Loucy (cell line): ENCODE measurements at regions not wholly inside any gene's neighbourhood (a gene's known extent, or its start where the extent isn't known, plus 50 kb on each side); places are given as distances from the start of the nearest gene placed in this dataset.

ENCODE experiments used
- H2AFZ ChIP-seq: fragments of 200-600 bp; sonication (generic); 2 replicates; pipeline ENCODE4 v1.6.0; 2016; ENCODE audit warnings: antibody characterized with exemption, mild to moderate bottlenecking, low read length, moderate library complexity
- H3F3A ChIP-seq: fragments of 200-600 bp; 2 replicates; pipeline ENCODE4 v1.6.0; 2016; ENCODE audit warnings: antibody characterized with exemption, low read depth, mild to moderate bottlenecking
- H3K27me3 ChIP-seq: fragments of 200-600 bp; sonication (generic); 2 replicates; pipeline ENCODE4 v1.6.1; 2014; ENCODE audit warnings: low read length, mild to moderate bottlenecking; ENCODE audit not compliant: insufficient read depth, poor library complexity, severe bottlenecking
- H3K36me3 ChIP-seq: fragments of 200-600 bp; sonication (generic); 2 replicates; pipeline ENCODE4 v1.6.1; 2016; ENCODE audit warnings: low read length; ENCODE audit not compliant: insufficient read depth
- H3K4me1 ChIP-seq: fragments of 200-600 bp; sonication (generic); 2 replicates; pipeline ENCODE4 v1.5.1; 2014; ENCODE audit warnings: low read length, mild to moderate bottlenecking; ENCODE audit not compliant: insufficient read depth, poor library complexity, severe bottlenecking
- H3K4me2 ChIP-seq: fragments of 200-600 bp; sonication (generic); 2 replicates; pipeline ENCODE4 v1.6.0; 2014; ENCODE audit warnings: antibody characterized with exemption, low read length, low read depth, mild to moderate bottlenecking; ENCODE audit not compliant: poor library complexity, severe bottlenecking
- H3K4me3 ChIP-seq: fragments of 200-600 bp; sonication (generic); 2 replicates; pipeline ENCODE4 v1.5.1; 2014; ENCODE audit warnings: low read length, mild to moderate bottlenecking, mixed read lengths; ENCODE audit not compliant: poor library complexity, severe bottlenecking
- H3K79me2 ChIP-seq: fragments of 200-600 bp; sonication (generic); 2 replicates; pipeline ENCODE4 v1.6.1; 2014; ENCODE audit warnings: low read length; ENCODE audit not compliant: insufficient read depth
- H3K9ac ChIP-seq: fragments of 200-600 bp; sonication (generic); 2 replicates; pipeline ENCODE4 v1.6.0; 2014; ENCODE audit warnings: mild to moderate bottlenecking, low read depth, low read length, moderate library complexity; ENCODE audit not compliant: poor library complexity, severe bottlenecking
- H3K9me2 ChIP-seq: fragments of 200-600 bp; sonication (generic); replicated peaks from 2 replicates; pipeline ENCODE4 v1.6.1; 2016; ENCODE audit warnings: low read depth, low read length, mixed read lengths
- H3K9me3 ChIP-seq: fragments of 200-600 bp; sonication (generic); 2 replicates; pipeline ENCODE4 v1.6.1; 2014; ENCODE audit warnings: mild to moderate bottlenecking, antibody characterized with exemption, low read length, low read depth; ENCODE audit not compliant: insufficient read depth
- H4K20me1 ChIP-seq: fragments of 200-600 bp; sonication (generic); 2 replicates; pipeline ENCODE4 v1.6.0; 2014; ENCODE audit warnings: antibody characterized with exemption, low read length, mild to moderate bottlenecking; ENCODE audit not compliant: insufficient read depth, poor library complexity, severe bottlenecking
- EZH2phosphoT487 ChIP-seq: fragments of 200-600 bp; IDR thresholded peaks from 2 replicates; pipeline ENCODE4 v1.6.1; 2018; ENCODE audit warnings: antibody characterized with exemption, mild to moderate bottlenecking, moderate library complexity, borderline replicate concordance
- TF ChIP-seq, protein P1 (sequence below): fragments of 200-600 bp; sonication (generic); conservative IDR thresholded peaks from 2 replicates; pipeline ENCODE4 v1.5.1; 2014; ENCODE audit warnings: mild to moderate bottlenecking, antibody characterized with exemption, low read length

DNA sequence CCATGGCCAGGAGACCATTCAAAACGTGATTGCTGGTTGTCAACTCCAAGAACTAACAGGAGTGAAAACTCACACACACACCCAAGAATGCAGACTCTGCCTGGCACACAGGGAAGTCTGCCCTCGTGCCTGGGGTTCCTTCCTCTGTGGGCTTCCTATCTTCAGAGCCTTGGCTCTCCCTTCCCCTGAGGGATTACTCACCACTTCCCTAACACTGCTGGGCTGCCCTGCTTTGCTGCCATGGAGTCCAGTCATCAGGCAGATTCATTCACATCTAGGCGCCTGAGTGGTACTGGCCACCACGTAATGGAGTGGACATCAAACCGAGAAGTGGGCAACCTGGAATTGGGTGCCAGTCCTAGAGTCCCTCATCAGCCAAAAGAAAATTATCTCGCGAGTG is 76.4 kb upstream of the PRSS3 start:
- Histone ChIP-seq H4K20me1 (no peaks in the 10 kb centered on the region), H3F3A (no peaks in the 10 kb centered on the region), H3K79me2 (no peaks in the 10 kb centered on the region), H3K36me3 (no peaks in the 10 kb centered on the region), H3K9me2 (no peaks in the 10 kb centered on the region), H3K9me3 (no peaks in the 10 kb centered on the region), H3K4me3 (no peak overlapping the region), H2AFZ (no peak overlapping the region), H3K27me3 (no peaks in the 10 kb centered on the region), H3K4me1 (no peaks in the 10 kb centered on the region), H3K4me2 (no peak overlapping the region), H3K9ac (no peak overlapping the region)
- TF ChIP-seq, protein P1, sequence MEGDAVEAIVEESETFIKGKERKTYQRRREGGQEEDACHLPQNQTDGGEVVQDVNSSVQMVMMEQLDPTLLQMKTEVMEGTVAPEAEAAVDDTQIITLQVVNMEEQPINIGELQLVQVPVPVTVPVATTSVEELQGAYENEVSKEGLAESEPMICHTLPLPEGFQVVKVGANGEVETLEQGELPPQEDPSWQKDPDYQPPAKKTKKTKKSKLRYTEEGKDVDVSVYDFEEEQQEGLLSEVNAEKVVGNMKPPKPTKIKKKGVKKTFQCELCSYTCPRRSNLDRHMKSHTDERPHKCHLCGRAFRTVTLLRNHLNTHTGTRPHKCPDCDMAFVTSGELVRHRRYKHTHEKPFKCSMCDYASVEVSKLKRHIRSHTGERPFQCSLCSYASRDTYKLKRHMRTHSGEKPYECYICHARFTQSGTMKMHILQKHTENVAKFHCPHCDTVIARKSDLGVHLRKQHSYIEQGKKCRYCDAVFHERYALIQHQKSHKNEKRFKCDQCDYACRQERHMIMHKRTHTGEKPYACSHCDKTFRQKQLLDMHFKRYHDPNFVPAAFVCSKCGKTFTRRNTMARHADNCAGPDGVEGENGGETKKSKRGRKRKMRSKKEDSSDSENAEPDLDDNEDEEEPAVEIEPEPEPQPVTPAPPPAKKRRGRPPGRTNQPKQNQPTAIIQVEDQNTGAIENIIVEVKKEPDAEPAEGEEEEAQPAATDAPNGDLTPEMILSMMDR, result no peak
- TF ChIP-seq EZH2phosphoT487, result no peak

GRCh38 chr9:33719581-33720374 is 75.6 kb upstream of the PRSS3 start:
- Histone ChIP-seq H4K20me1 (no peaks in the 10 kb centered on the region), H3K4me3 (peak overlapping the region; percentile 31), H3K4me1 (no peaks in the 10 kb centered on the region), H3K9me3 (no peaks in the 10 kb centered on the region), H3K9me2 (no peaks in the 10 kb centered on the region), H3K9ac (no peak overlapping the region), H3F3A (no peaks in the 10 kb centered on the region), H3K4me2 (no peak overlapping the region), H3K79me2 (no peaks in the 10 kb centered on the region), H2AFZ (0 out of 2 replicates have a peak overlapping the region, but pooled peaks have one; percentile 39), H3K27me3 (no peaks in the 10 kb centered on the region), H3K36me3 (no peaks in the 10 kb centered on the region)
- TF ChIP-seq EZH2phosphoT487, result no peak
- TF ChIP-seq, protein P1, result peak; percentile 58

DNA sequence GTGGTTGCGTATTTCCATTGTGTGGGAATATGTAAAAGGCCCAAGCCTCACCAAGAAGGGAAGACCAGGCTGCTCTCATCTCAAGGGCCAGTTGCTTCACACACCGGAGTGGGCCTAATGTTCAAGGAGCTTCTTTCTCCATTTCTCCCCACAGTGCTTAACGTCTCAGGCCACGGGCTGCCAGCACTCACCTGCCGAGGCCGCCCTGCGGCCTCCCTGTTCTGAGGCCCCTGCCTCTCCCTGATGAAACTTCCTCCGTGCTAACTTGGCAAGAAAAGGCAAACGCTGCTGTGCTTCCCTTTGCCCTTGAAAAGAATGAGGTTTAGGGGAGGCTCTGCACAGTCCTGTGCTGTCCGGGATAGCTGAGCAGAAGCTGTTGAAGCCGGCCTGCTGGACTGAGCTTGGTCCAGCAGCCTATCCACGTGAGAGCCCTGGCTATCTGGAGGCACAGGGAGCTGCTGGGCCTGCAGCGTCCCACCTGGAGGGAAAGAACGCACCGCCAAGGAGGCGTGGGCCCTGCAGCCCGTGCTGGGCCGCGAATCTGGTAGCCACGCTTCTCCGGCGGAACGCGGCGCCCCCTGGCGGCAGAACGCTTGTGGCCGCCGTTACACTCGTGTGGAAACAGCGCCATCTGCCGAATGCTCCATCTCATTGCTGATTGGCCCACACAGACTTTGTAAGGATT is 73.5 kb upstream of the PRSS3 start:
- H3K4me2 ChIP-seq, result no peak overlapping the region
- H3K79me2 ChIP-seq, result no peaks in the 10 kb centered on the region
- no peaks in the 10 kb centered on the region for H3K27me3 ChIP-seq
- H3F3A ChIP-seq, result no peaks in the 10 kb centered on the region
- H4K20me1 ChIP-seq, result no peaks in the 10 kb centered on the region
- H3K9ac ChIP-seq, result no peak overlapping the region
- H3K36me3 ChIP-seq, result no peaks in the 10 kb centered on the region
- 0 out of 2 replicates have a peak overlapping the region, but pooled peaks have one; percentile 6 for H2AFZ ChIP-seq
- H3K4me1 ChIP-seq, result no peaks in the 10 kb centered on the region
- TF ChIP-seq EZH2phosphoT487, result no peak
- TF ChIP-seq, protein P1, result peak; percentile 99
- no peak overlapping the region for H3K4me3 ChIP-seq
- H3K9me2 ChIP-seq, result no peaks in the 10 kb centered on the region
- no peaks in the 10 kb centered on the region for H3K9me3 ChIP-seq
